ENCODE measurements at regions not wholly inside any gene's neighbourhood (a gene's known extent, or its start where the extent isn't known, plus 50 kb on each side); places are given as distances from the start of the nearest gene placed in this dataset.

GRCh38 chr4:126637706-126638105 is 995.1 kb upstream of the INTU start:
- H4K20me1 ChIP-seq (ENCODE audit: insufficient read depth, low read length): no peaks in the 10 kb centered on the region
- intact Hi-C loops (cut with micrococcal nuclease; ENCODE audit: unreplicated experiment) (no loop called here), in situ Hi-C loops (cut with HindIII; ENCODE audit: extremely low pct_ligation_motif_present, low pct_unique_long_range_greater_than_20kb) (no loop called here)
- no peak overlapping the region for H3K27ac ChIP-seq (ENCODE audit: extremely low read length, insufficient read depth, low read length)
- no peak overlapping the region for H3K4me3 ChIP-seq (replicated peaks in 1 of 3; ENCODE audit: insufficient read depth in 1 of 3, low read depth in 2 of 3, low read length in 3 of 3)
- no peak overlapping the region for H3K9ac ChIP-seq (ENCODE audit: insufficient read depth, low read depth, low read length)
- H2AFZ ChIP-seq (ENCODE audit: low read length): no peak overlapping the region
- ChIA-PET POLR2A (no interaction called here), CTCF (ENCODE audit: low intra/inter-chr PET ratio, low total read pairs) (no interaction called here)
- ATAC-seq: no peak
- no peak for DNase-seq (ENCODE audit: low spot score)
- 66% methylated on average over 3 of the region's 3 CpGs for WGBS (ENCODE audit: low lambda C conversion rate)
- no TSS peak for BruUV-seq (replicated peaks)
- no peaks in the 10 kb centered on the region for H3K36me3 ChIP-seq (replicated peaks in 1 of 2; ENCODE audit: control insufficient read depth in 1 of 2, insufficient read depth in 2 of 2, low read length in 2 of 2)
- H3K4me2 ChIP-seq (ENCODE audit: low read depth, low read length): no peak overlapping the region
- H3K4me1 ChIP-seq (ENCODE audit: insufficient read depth, low read length): no peaks in the 10 kb centered on the region
- no peaks in the 10 kb centered on the region for H3K79me2 ChIP-seq (ENCODE audit: insufficient read depth, low read length)
- H3K27me3 ChIP-seq (ENCODE audit: control insufficient read depth in 1 of 2, insufficient read depth in 2 of 2, low read length in 2 of 2): no peaks in the 10 kb centered on the region
- no peak for FAIRE-seq
- no peaks in the 10 kb centered on the region for H3K9me3 ChIP-seq (ENCODE audit: low read length)
- TF ChIP-seq PHB2 (IDR thresholded peaks at IDR 0.05; ENCODE audit: partially characterized antibody): no peak
- TF ChIP-seq KDM1A (CRISPR knock-in tag; IDR thresholded peaks at IDR 0.05): no peak
- no peak for TF ChIP-seq ZNF383 (CRISPR knock-in tag; IDR thresholded peaks at IDR 0.05; ENCODE audit: borderline replicate concordance)
- TF ChIP-seq ZNF317 (CRISPR knock-in tag; IDR thresholded peaks at IDR 0.05): no peak
- TF ChIP-seq ZHX1 (CRISPR knock-in tag; IDR thresholded peaks at IDR 0.05; ENCODE audit: low read depth): no peak
- no peak for TF ChIP-seq ZFP90 (CRISPR knock-in tag; IDR thresholded peaks at IDR 0.05; ENCODE audit: borderline replicate concordance)
- TF ChIP-seq ZNF230 (CRISPR knock-in tag; IDR thresholded peaks at IDR 0.05): no peak
- TF ChIP-seq ZNF350 (CRISPR knock-in tag; IDR thresholded peaks at IDR 0.05; ENCODE audit: borderline replicate concordance, low read depth): no peak
- TF ChIP-seq LBX2 (CRISPR knock-in tag; IDR thresholded peaks at IDR 0.05; ENCODE audit: borderline replicate concordance): no peak
- TF ChIP-seq NFYC (CRISPR knock-in tag; IDR thresholded peaks at IDR 0.05): no peak
- no peak for TF ChIP-seq ATF6 (CRISPR knock-in tag; conservative IDR thresholded peaks at IDR 0.05)
- no peak for TF ChIP-seq MXD3 (CRISPR knock-in tag; IDR thresholded peaks at IDR 0.05)
